OCI-LY7 (cell line): ENCODE measurements at regions not wholly inside any gene's neighbourhood (a gene's known extent, or its start where the extent isn't known, plus 50 kb on each side); places are given as distances from the start of the nearest gene placed in this dataset.

Experiments used
- EZH2phosphoT487 ChIP-seq: fragments of 200-600 bp; sonication (generic); IDR thresholded peaks from 2 replicates; pipeline ENCODE4 v1.6.1; 2018; ENCODE audit warnings: low read depth, borderline replicate concordance, mild to moderate bottlenecking, mixed run types, antibody characterized with exemption, low read length, moderate library complexity, mixed read lengths
- TF ChIP-seq, protein P1 (sequence below): fragments of 200-600 bp; sonication (generic); conservative IDR thresholded peaks from 2 replicates; pipeline ENCODE4 v1.5.1; 2014; ENCODE audit warnings: mild to moderate bottlenecking, antibody characterized with exemption, low read length, moderate library complexity, mixed read lengths

- TF ChIP-seq, protein P1, sequence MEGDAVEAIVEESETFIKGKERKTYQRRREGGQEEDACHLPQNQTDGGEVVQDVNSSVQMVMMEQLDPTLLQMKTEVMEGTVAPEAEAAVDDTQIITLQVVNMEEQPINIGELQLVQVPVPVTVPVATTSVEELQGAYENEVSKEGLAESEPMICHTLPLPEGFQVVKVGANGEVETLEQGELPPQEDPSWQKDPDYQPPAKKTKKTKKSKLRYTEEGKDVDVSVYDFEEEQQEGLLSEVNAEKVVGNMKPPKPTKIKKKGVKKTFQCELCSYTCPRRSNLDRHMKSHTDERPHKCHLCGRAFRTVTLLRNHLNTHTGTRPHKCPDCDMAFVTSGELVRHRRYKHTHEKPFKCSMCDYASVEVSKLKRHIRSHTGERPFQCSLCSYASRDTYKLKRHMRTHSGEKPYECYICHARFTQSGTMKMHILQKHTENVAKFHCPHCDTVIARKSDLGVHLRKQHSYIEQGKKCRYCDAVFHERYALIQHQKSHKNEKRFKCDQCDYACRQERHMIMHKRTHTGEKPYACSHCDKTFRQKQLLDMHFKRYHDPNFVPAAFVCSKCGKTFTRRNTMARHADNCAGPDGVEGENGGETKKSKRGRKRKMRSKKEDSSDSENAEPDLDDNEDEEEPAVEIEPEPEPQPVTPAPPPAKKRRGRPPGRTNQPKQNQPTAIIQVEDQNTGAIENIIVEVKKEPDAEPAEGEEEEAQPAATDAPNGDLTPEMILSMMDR, result no peak
- TF ChIP-seq EZH2phosphoT487, result no peak
Observed at GRCh38 chr9:86529496-86530275, 175.5 kb upstream of the TUT7 start.
